PC-3 (cell line): ENCODE measurements at regions not wholly inside any gene's neighbourhood (a gene's known extent, or its start where the extent isn't known, plus 50 kb on each side); places are given as distances from the start of the nearest gene placed in this dataset.

Experiments
- ATAC-seq: fragments of 200-7000 bp; cut with Tn5 transposase; 2 replicates; pipeline ENCODE4 v1.9.1; 2020; ENCODE audit warnings: mild to moderate bottlenecking, moderate library complexity
- BruUV-seq: library from RNA; stranded (reverse); fragments of 400-500 nt; replicated peaks from 2 replicates; lab custom pipeline; 2021; lab: Mats Ljungman, UMichigan
- CTCF ChIA-PET: fragments of 300-600 bp; sonication (Branson Sonifier 250); formaldehyde crosslinking; loops from one replicate; lab custom pipeline; 2022; ENCODE audit warnings: antibody characterized with exemption; lab: Charles Lee
- POLR2A ChIA-PET: fragments of 300-600 bp; sonication (Branson Sonifier 250); formaldehyde crosslinking; loops from one replicate; lab custom pipeline; 2022; ENCODE audit warnings: antibody characterized with exemption; ENCODE audit not compliant: unreplicated experiment; lab: Charles Lee
- DNase-seq: peaks from one replicate; pipeline ENCODE4 v3.0.0-alpha.2; 2015
- H2AFZ ChIP-seq: fragments of 300-600 bp; sonication (generic); 2 replicates; pipeline ENCODE4 v1.6.0; 2016; ENCODE audit warnings: antibody characterized with exemption, low read length
- H3F3A ChIP-seq: fragments of 300-600 bp; sonication (generic); one replicate; pipeline ENCODE4 v1.6.0; 2017; ENCODE audit warnings: antibody characterized with exemption, low read length, control low read depth, mild to moderate bottlenecking; ENCODE audit not compliant: unreplicated experiment
- H3K27ac ChIP-seq: fragments of 300-600 bp; sonication (generic); 2 replicates; pipeline ENCODE4 v1.5.1; 2016; ENCODE audit warnings: mild to moderate bottlenecking, low read length
- H3K27me3 ChIP-seq: fragments of 300-600 bp; sonication (generic); 2 replicates; pipeline ENCODE4 v1.6.1; 2016; ENCODE audit warnings: low read length, mixed read lengths
- H3K36me3 ChIP-seq: fragments of 300-600 bp; sonication (generic); 2 replicates; pipeline ENCODE4 v1.6.1; 2016; ENCODE audit warnings: low read depth, mixed run types, low read length, mixed read lengths
- H3K4me1 ChIP-seq: fragments of 300-600 bp; sonication (generic); 2 replicates; pipeline ENCODE4 v1.5.1; 2016; ENCODE audit warnings: low read length; ENCODE audit not compliant: insufficient read depth
- H3K4me2 ChIP-seq: fragments of 300-600 bp; sonication (generic); 2 replicates; pipeline ENCODE4 v1.6.0; 2016; ENCODE audit warnings: low read length
- H3K4me3 ChIP-seq: fragments of 300-600 bp; sonication (generic); 2 replicates; pipeline ENCODE4 v1.5.1; 2016; ENCODE audit warnings: mild to moderate bottlenecking, low read length, mixed read lengths
- H3K79me2 ChIP-seq: fragments of 300-600 bp; sonication (generic); 2 replicates; pipeline ENCODE4 v1.6.1; 2017; ENCODE audit warnings: low read length, mixed read lengths
- H3K9ac ChIP-seq: fragments of 300-600 bp; sonication (generic); 2 replicates; pipeline ENCODE4 v1.6.0; 2016; ENCODE audit warnings: mild to moderate bottlenecking, low read length
- H3K9me2 ChIP-seq: fragments of 300-600 bp; sonication (generic); replicated peaks from 2 replicates; pipeline ENCODE4 v1.6.1; 2016; ENCODE audit warnings: mixed run types, low read length, mixed read lengths
- H3K9me3 ChIP-seq: fragments of 300-600 bp; sonication (generic); 2 replicates; pipeline ENCODE4 v1.6.1; 2016; ENCODE audit warnings: low read length, mixed read lengths
- H4K20me1 ChIP-seq: fragments of 300-600 bp; sonication (generic); 2 replicates; pipeline ENCODE4 v1.6.1; 2016; ENCODE audit warnings: low read length, mixed read lengths
- EZH2 ChIP-seq: fragments of 300-600 bp; sonication (generic); IDR thresholded peaks from one replicate; pipeline ENCODE4 v1.6.1; 2017; ENCODE audit warnings: antibody characterized with exemption, mild to moderate bottlenecking, low read length; ENCODE audit not compliant: unreplicated experiment
- EZH2phosphoT487 ChIP-seq: fragments of 300-600 bp; sonication (generic); IDR thresholded peaks from 2 replicates; pipeline ENCODE4 v1.6.1; 2018; ENCODE audit warnings: mild to moderate bottlenecking, antibody characterized with exemption, low read length, borderline replicate concordance
- intact Hi-C: fragments of 100-400 bp; cut with micrococcal nuclease; formaldehyde crosslinking; loops from 2 replicates; pipeline ENCODE4 v1.9.0; 2023
- TF ChIP-seq, protein P1 (sequence below): fragments of 300-600 bp; sonication (generic); conservative IDR thresholded peaks from 2 replicates; pipeline ENCODE4 v1.5.1; 2017; ENCODE audit warnings: antibody characterized with exemption, low read depth, mild to moderate bottlenecking, low read length

DNA sequence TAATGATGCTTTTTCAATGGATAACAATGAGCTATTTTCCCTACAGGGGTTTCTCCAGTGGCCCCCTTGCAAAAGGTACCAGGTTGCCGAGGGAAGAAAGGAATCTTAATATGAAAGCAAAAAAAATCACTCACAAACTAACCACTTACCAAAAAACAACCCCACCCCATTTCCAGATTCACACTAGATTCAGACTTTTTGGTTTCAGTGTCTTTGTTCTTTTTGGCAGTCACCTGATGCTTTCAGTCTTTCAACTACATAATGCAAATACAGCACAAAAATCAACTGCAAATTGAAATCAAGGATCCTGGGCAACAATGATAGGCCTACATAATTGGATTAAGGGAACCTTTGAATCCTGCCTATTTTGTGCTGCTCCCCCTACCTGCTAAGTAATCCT lies 71.1 kb upstream of the RAP2B start:
- POLR2A ChIA-PET, result no interaction called here
- CTCF ChIA-PET, result no interaction called here
- no peak for ATAC-seq

DNA sequence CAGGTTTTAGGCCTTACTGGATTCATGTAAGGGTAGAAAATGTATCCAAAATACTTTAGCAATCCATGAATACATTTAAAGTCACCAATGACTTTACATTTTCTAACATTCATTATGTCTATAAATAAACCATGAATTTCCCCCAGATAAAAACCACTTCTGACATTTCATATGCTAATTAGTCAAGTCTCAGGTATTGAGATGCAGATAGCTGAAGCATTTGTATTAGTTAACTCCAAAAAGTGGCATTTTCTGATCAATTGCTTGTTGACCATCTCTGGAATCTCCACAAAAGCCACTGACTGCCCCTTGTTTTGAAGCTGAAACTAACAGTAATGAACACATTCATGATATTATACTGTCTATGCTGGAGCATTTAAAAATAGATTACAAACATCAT lies 68.4 kb upstream of the RAP2B start:
- Histone ChIP-seq H3K27me3 (no peaks in the 10 kb centered on the region), H3K9me3 (no peaks in the 10 kb centered on the region), H2AFZ (no peak overlapping the region), H3K4me1 (peaks cover 20% of the 10 kb centered on the region), H3F3A (no peaks in the 10 kb centered on the region), H3K9ac (no peak overlapping the region), H3K4me2 (no peak overlapping the region), H3K9me2 (no peaks in the 10 kb centered on the region), H3K36me3 (no peaks in the 10 kb centered on the region), H3K79me2 (no peaks in the 10 kb centered on the region), H3K4me3 (no peak overlapping the region), H3K27ac (no peak overlapping the region), H4K20me1 (no peaks in the 10 kb centered on the region)
- POLR2A ChIA-PET, result no interaction called here
- CTCF ChIA-PET, result no interaction called here
- TF ChIP-seq, protein P1, sequence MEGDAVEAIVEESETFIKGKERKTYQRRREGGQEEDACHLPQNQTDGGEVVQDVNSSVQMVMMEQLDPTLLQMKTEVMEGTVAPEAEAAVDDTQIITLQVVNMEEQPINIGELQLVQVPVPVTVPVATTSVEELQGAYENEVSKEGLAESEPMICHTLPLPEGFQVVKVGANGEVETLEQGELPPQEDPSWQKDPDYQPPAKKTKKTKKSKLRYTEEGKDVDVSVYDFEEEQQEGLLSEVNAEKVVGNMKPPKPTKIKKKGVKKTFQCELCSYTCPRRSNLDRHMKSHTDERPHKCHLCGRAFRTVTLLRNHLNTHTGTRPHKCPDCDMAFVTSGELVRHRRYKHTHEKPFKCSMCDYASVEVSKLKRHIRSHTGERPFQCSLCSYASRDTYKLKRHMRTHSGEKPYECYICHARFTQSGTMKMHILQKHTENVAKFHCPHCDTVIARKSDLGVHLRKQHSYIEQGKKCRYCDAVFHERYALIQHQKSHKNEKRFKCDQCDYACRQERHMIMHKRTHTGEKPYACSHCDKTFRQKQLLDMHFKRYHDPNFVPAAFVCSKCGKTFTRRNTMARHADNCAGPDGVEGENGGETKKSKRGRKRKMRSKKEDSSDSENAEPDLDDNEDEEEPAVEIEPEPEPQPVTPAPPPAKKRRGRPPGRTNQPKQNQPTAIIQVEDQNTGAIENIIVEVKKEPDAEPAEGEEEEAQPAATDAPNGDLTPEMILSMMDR, result no peak
- TF ChIP-seq EZH2 (no peak), EZH2phosphoT487 (no peak)
- intact Hi-C loops, result no loop called here
- ATAC-seq (no peak), DNase-seq (no peak)
- BruUV-seq, result no TSS peak

More for the DNA sequence above, 71.1 kb upstream of the RAP2B start:
- Histone ChIP-seq H4K20me1 (no peaks in the 10 kb centered on the region), H3K9ac (no peak overlapping the region), H3F3A (peaks cover 6% of the 10 kb centered on the region), H3K4me1 (peaks cover 25% of the 10 kb centered on the region), H2AFZ (no peak overlapping the region), H3K27me3 (no peaks in the 10 kb centered on the region), H3K27ac (no peak overlapping the region), H3K79me2 (no peaks in the 10 kb centered on the region), H3K9me2 (no peaks in the 10 kb centered on the region), H3K4me3 (no peak overlapping the region), H3K36me3 (no peaks in the 10 kb centered on the region), H3K9me3 (no peaks in the 10 kb centered on the region), H3K4me2 (no peak overlapping the region)
- no peak for DNase-seq
- no TSS peak for BruUV-seq
- intact Hi-C loops, result no loop called here
- TF ChIP-seq, protein P1, result 0 out of 2 replicates have a peak, but pooled peaks have one; percentile 9
- TF ChIP-seq EZH2phosphoT487, result no peak

DNA sequence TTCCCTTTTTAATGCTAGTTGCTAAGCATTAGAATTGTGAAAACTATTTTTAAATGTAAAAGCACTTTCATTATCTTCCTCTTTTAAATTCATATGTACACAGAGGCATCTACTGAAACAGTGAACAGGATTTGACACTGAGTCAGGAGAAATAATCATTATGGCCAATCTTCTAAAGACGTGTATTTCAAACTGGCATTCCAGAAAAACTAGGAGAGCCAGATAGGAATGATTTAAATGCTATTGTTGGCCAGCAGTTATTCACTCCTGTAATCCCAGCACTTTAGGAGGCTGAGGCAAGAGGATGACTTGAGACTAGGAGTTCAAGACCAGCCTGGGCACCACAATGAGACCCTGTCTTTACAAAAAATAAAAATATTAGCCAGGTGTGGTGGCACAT lies 67.6 kb upstream of the RAP2B start:
- no peaks in the 10 kb centered on the region for H3K9me2 ChIP-seq
- H3K27me3 ChIP-seq, result no peaks in the 10 kb centered on the region
- no peak overlapping the region for H2AFZ ChIP-seq
- TF ChIP-seq, protein P1, result no peak
- TF ChIP-seq EZH2 (no peak), EZH2phosphoT487 (no peak)
- ChIA-PET CTCF (no interaction called here), POLR2A (no interaction called here)
- no peak overlapping the region for H3K4me3 ChIP-seq
- H3K9ac ChIP-seq, result no peak overlapping the region
- ATAC-seq (no peak), DNase-seq (no peak)
- H3K36me3 ChIP-seq, result no peaks in the 10 kb centered on the region
- H3K4me1 ChIP-seq, result peaks cover 18% of the 10 kb centered on the region
- no TSS peak for BruUV-seq
- no peak overlapping the region for H3K4me2 ChIP-seq
- H3K9me3 ChIP-seq, result no peaks in the 10 kb centered on the region
- H3K79me2 ChIP-seq, result no peaks in the 10 kb centered on the region
- H3K27ac ChIP-seq, result no peak overlapping the region
- H3F3A ChIP-seq, result no peaks in the 10 kb centered on the region
- intact Hi-C loops, result no loop called here
- H4K20me1 ChIP-seq, result no peaks in the 10 kb centered on the region
